SK-N-SH (cell line): ENCODE measurements at regions not wholly inside any gene's neighbourhood (a gene's known extent, or its start where the extent isn't known, plus 50 kb on each side); places are given as distances from the start of the nearest gene placed in this dataset.

Experiments
- EZH2phosphoT487 ChIP-seq: fragments of 200-600 bp; sonication (generic); IDR thresholded peaks from 2 replicates; pipeline ENCODE4 v1.6.1; 2017; ENCODE audit warnings: low read depth, mixed run types, mild to moderate bottlenecking, antibody characterized with exemption, moderate library complexity, borderline replicate concordance
- FOSL2 ChIP-seq: IDR thresholded peaks from 2 replicates; pipeline ENCODE4 v1.4.0; 2012; ENCODE audit warnings: low read depth, mild to moderate bottlenecking, moderate library complexity, borderline replicate concordance
- FOXM1 ChIP-seq: IDR thresholded peaks from 2 replicates; pipeline ENCODE4 v1.4.0; 2012; ENCODE audit warnings: low read depth, mild to moderate bottlenecking
- MXI1 ChIP-seq: IDR thresholded peaks from 2 replicates; pipeline ENCODE4 v1.6.1; 2012; ENCODE audit warnings: mild to moderate bottlenecking, low read depth, low read length, improper control_type of control experiment
- POLR2AphosphoS5 ChIP-seq: IDR thresholded peaks from 2 replicates; pipeline ENCODE4 v1.6.1; 2012; ENCODE audit warnings: low read depth, low read length
- SMC3 ChIP-seq: IDR thresholded peaks from 2 replicates; pipeline ENCODE4 v1.6.1; 2012; ENCODE audit warnings: low read depth, low read length, improper control_type of control experiment
- TAF1 ChIP-seq: IDR thresholded peaks from 2 replicates; pipeline ENCODE4 v1.6.1; 2012; ENCODE audit warnings: low read depth, mild to moderate bottlenecking, low read length, moderate library complexity, borderline replicate concordance
- USF2 ChIP-seq: fragments of 150-350 bp; IDR thresholded peaks from 2 replicates; pipeline ENCODE4 v1.6.1; 2017; ENCODE audit warnings: antibody characterized with exemption, low read length, low read depth, borderline replicate concordance
- YY1 ChIP-seq: IDR thresholded peaks from 2 replicates; pipeline ENCODE4 v1.4.0; 2012; ENCODE audit warnings: low read depth, mild to moderate bottlenecking
- TF ChIP-seq, protein P1 (sequence below): fragments of 200-600 bp; sonication (generic); IDR thresholded peaks from 2 replicates; pipeline ENCODE4 v1.6.1; 2017; ENCODE audit warnings: antibody characterized with exemption, mild to moderate bottlenecking, moderate library complexity
- TF ChIP-seq, protein P2 (sequence below): IDR thresholded peaks from 2 replicates; pipeline ENCODE4 v1.4.0; 2012; ENCODE audit warnings: low read depth, borderline replicate concordance

DNA sequence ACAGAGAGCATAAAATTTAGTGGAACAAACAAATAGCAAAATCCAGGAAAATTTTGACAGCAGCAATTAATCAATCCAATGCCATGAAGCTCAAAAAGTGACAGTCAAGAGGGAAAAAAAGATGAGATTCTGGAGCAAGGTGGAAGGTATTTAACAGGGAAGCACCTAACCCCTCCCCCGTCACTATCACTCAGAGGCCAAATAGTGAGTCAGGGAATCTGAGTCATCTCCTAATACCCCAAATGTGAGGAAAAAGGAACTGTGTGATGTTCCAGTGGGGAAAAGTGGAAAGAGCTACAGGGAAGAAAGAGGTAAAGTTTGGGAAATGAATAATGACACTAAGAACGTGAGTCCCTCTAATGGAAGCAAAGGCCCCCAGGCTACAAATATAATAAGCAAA lies 113.2 kb upstream of the PHF14 start:
- TF ChIP-seq, protein P1, sequence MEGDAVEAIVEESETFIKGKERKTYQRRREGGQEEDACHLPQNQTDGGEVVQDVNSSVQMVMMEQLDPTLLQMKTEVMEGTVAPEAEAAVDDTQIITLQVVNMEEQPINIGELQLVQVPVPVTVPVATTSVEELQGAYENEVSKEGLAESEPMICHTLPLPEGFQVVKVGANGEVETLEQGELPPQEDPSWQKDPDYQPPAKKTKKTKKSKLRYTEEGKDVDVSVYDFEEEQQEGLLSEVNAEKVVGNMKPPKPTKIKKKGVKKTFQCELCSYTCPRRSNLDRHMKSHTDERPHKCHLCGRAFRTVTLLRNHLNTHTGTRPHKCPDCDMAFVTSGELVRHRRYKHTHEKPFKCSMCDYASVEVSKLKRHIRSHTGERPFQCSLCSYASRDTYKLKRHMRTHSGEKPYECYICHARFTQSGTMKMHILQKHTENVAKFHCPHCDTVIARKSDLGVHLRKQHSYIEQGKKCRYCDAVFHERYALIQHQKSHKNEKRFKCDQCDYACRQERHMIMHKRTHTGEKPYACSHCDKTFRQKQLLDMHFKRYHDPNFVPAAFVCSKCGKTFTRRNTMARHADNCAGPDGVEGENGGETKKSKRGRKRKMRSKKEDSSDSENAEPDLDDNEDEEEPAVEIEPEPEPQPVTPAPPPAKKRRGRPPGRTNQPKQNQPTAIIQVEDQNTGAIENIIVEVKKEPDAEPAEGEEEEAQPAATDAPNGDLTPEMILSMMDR, result no peak
- no peak for TF ChIP-seq YY1
- TF ChIP-seq FOXM1, result no peak
- no peak for TF ChIP-seq EZH2phosphoT487
- TF ChIP-seq TAF1, result no peak
- no peak for TF ChIP-seq SMC3
- TF ChIP-seq POLR2AphosphoS5, result no peak
- TF ChIP-seq, protein P2, sequence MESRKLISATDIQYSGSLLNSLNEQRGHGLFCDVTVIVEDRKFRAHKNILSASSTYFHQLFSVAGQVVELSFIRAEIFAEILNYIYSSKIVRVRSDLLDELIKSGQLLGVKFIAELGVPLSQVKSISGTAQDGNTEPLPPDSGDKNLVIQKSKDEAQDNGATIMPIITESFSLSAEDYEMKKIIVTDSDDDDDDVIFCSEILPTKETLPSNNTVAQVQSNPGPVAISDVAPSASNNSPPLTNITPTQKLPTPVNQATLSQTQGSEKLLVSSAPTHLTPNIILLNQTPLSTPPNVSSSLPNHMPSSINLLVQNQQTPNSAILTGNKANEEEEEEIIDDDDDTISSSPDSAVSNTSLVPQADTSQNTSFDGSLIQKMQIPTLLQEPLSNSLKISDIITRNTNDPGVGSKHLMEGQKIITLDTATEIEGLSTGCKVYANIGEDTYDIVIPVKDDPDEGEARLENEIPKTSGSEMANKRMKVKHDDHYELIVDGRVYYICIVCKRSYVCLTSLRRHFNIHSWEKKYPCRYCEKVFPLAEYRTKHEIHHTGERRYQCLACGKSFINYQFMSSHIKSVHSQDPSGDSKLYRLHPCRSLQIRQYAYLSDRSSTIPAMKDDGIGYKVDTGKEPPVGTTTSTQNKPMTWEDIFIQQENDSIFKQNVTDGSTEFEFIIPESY, result no peak
- no peak for TF ChIP-seq USF2
- no peak for TF ChIP-seq MXI1
- TF ChIP-seq FOSL2, result no peak
